ENCODE measurements at regions not wholly inside any gene's neighbourhood (a gene's known extent, or its start where the extent isn't known, plus 50 kb on each side); places are given as distances from the start of the nearest gene placed in this dataset.

DNA sequence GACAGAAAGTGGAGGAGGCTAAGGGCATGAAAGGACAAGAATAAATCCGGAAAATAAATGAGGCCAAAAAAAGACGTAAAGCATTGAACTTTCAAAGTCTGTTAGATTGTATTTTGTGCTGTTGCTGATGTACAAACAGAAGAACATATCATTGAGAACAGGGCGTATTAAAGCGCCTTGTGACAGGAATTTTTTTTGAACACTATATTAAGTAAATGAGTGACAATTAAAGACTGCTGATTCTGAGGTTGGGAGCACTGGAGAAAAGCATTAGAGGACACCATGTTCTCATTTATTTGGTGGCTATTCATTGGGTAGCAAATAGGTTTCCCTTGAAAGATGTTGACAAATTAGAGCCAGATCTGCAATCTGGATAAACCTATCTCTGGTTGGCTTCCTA lies 137.3 kb upstream of the SGCD start:
- no peak overlapping the region for H3K4me3 ChIP-seq
- TF ChIP-seq, protein P1, sequence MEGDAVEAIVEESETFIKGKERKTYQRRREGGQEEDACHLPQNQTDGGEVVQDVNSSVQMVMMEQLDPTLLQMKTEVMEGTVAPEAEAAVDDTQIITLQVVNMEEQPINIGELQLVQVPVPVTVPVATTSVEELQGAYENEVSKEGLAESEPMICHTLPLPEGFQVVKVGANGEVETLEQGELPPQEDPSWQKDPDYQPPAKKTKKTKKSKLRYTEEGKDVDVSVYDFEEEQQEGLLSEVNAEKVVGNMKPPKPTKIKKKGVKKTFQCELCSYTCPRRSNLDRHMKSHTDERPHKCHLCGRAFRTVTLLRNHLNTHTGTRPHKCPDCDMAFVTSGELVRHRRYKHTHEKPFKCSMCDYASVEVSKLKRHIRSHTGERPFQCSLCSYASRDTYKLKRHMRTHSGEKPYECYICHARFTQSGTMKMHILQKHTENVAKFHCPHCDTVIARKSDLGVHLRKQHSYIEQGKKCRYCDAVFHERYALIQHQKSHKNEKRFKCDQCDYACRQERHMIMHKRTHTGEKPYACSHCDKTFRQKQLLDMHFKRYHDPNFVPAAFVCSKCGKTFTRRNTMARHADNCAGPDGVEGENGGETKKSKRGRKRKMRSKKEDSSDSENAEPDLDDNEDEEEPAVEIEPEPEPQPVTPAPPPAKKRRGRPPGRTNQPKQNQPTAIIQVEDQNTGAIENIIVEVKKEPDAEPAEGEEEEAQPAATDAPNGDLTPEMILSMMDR (IDR thresholded peaks at IDR 0.05), result no peak
- DNase-seq (ENCODE audit: low spot score), result no peak
- H3K27ac ChIP-seq, result no peak overlapping the region

GRCh38 chr5:156191547-156191946 lies 135.4 kb upstream of the SGCD start:
- Histone ChIP-seq H3K4me3 (no peak overlapping the region), H3K27ac (no peak overlapping the region)
- TF ChIP-seq, protein P1 (IDR thresholded peaks at IDR 0.05), result no peak
- no peak for DNase-seq (ENCODE audit: low spot score)

GRCh38 chr5:156197042-156197635 lies 129.8 kb upstream of the SGCD start:
- no peak for DNase-seq (ENCODE audit: low spot score)
- TF ChIP-seq, protein P1 (IDR thresholded peaks at IDR 0.05), result no peak
- Histone ChIP-seq H3K27ac (no peak overlapping the region), H3K4me3 (no peak overlapping the region)

DNA sequence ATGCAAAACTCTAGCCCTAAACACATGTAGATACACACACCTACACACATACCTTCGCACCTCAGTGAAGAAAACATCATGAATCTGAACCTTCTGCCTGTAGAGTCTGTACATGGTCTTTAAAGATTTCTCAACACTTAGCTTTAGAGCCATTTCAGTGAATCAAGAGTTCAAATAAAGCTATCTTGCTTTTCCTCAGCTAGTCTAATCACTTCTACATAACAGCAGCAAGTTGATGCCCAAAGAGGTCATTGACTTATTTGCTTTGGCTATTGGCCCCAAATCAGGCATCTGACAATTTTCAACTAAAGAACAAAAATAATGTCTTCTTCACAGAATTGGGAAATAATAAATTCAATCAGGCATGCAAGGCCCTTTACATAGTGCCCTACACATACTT lies 127.9 kb upstream of the SGCD start:
- H3K4me3 ChIP-seq, result no peak overlapping the region
- TF ChIP-seq, protein P1 (IDR thresholded peaks at IDR 0.05), result no peak
- H3K27ac ChIP-seq, result no peak overlapping the region
- no peak for DNase-seq (ENCODE audit: low spot score)

DNA sequence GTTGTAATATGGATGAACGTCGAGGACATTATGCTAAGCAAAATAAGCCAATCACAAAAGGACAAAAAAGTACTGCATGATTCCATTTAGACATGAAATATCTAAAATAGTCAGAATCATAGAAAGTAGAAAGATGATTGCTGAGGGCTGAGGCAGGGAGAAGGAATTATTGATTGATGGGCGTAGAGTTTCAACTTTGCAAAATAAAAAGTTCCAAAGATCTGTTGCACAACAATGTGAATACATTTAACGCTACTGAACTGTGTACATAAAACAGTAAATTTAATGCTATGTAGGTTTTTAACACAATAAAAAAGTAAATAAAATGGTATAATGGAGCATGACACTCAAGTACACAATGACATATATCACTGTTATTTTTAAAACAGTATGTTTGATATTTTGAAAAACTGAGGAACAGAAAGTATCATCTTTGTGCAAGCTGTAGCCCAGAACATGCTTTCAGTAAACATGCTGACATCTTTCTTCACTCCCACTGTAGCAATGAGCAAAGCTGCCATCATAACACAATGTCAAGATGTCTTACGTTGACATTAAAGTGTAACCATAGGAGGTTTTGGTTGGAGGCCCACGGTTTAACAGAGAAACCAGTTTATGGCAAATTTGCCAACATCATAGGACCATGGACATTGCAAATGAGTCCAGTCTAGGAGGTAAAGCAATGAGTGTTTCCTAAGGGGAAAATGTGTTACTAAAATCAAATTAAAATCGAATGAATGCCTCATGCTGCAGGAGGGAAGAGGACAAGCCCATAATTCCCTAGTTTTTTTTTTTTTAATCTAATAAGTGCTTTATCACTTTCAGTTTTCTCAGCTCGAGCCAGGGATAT lies 125.8 kb upstream of the SGCD start:
- no peak for DNase-seq (ENCODE audit: low spot score)
- TF ChIP-seq, protein P1 (IDR thresholded peaks at IDR 0.05), result no peak
- no peak overlapping the region for H3K4me3 ChIP-seq
- no peak overlapping the region for H3K27ac ChIP-seq

- Histone ChIP-seq H3K27ac (peak overlapping the region in 1 of 2 donors; percentile 18), H3K4me3 (no peak overlapping the region)
- TF ChIP-seq, protein P1 (IDR thresholded peaks at IDR 0.05), result no peak
- DNase-seq (ENCODE audit: low spot score), result no peak
Measured at GRCh38 chr5:156201788-156202403, 125.1 kb upstream of the SGCD start.
